PC-9 (cell line): ENCODE measurements at regions not wholly inside any gene's neighbourhood (a gene's known extent, or its start where the extent isn't known, plus 50 kb on each side); places are given as distances from the start of the nearest gene placed in this dataset.
"Not testable (repeated sequence)": the region's sequence is repeated elsewhere in the genome, so short reads cannot be mapped to it uniquely, and the experiment has no call there.

Source experiments
- BruUV-seq: library from RNA; stranded (reverse); fragments of 400-500 nt; replicated peaks from 2 replicates; lab custom pipeline; 2021; lab: Mats Ljungman, UMichigan
- CTCF ChIA-PET: fragments of 300-600 bp; sonication (Branson Sonifier 250); formaldehyde crosslinking; loops from one replicate; lab custom pipeline; 2022; ENCODE audit warnings: antibody characterized with exemption; lab: Charles Lee
- POLR2A ChIA-PET: fragments of 300-600 bp; sonication (Branson Sonifier 250); formaldehyde crosslinking; loops from one replicate; lab custom pipeline; 2022; ENCODE audit warnings: antibody characterized with exemption; ENCODE audit not compliant: unreplicated experiment; lab: Charles Lee
- DNase-seq, 2 experiments: peaks; one replicate each; pipeline versions ENCODE4 v3.0.0 to v3.0.0-alpha.2; 2015 to 2022; ENCODE audit warnings: mixed read lengths in 1 of 2
- H2AFZ ChIP-seq: fragments of 200-600 bp; sonication (generic); 2 replicates; pipeline ENCODE4 v1.8.1; 2017; ENCODE audit warnings: antibody characterized with exemption
- H3F3A ChIP-seq: fragments of 200-600 bp; sonication (generic); 2 replicates; pipeline ENCODE4 v1.8.1; 2017; ENCODE audit warnings: antibody characterized with exemption, mild to moderate bottlenecking, low read depth; ENCODE audit not compliant: insufficient read depth
- H3K27ac ChIP-seq: fragments of 200-600 bp; sonication (generic); 2 replicates; pipeline ENCODE4 v1.6.1; 2016; ENCODE audit warnings: mixed run types
- H3K27me3 ChIP-seq: fragments of 200-600 bp; sonication (generic); 2 replicates; pipeline ENCODE4 v1.6.1; 2016; ENCODE audit warnings: low read depth, mixed run types; ENCODE audit not compliant: insufficient read depth
- H3K36me3 ChIP-seq: fragments of 200-600 bp; sonication (generic); 2 replicates; pipeline ENCODE4 v1.6.1; 2016; ENCODE audit warnings: low read depth, mixed run types
- H3K4me1 ChIP-seq: fragments of 200-600 bp; sonication (generic); replicated peaks from 2 replicates; pipeline ENCODE4 v1.6.1; 2016; ENCODE audit warnings: mixed run types; ENCODE audit not compliant: insufficient read depth
- H3K4me2 ChIP-seq: fragments of 200-600 bp; sonication (generic); 2 replicates; pipeline ENCODE4 v1.6.1; 2017; ENCODE audit warnings: mixed run types
- H3K4me3 ChIP-seq: fragments of 200-600 bp; sonication (generic); 2 replicates; pipeline ENCODE4 v1.6.1; 2016; ENCODE audit warnings: mixed run types
- H3K79me2 ChIP-seq: fragments of 200-600 bp; sonication (generic); 2 replicates; pipeline ENCODE4 v1.6.1; 2017; ENCODE audit warnings: low read depth, mixed run types
- H3K9me2 ChIP-seq: fragments of 200-600 bp; sonication (generic); 2 replicates; pipeline ENCODE4 v1.8.1; 2017; ENCODE audit warnings: mild to moderate bottlenecking; ENCODE audit not compliant: insufficient read depth
- H3K9me3 ChIP-seq: fragments of 200-600 bp; sonication (generic); 2 replicates; pipeline ENCODE4 v1.8.1; 2016; ENCODE audit warnings: low read depth; ENCODE audit not compliant: insufficient read depth
- H4K20me1 ChIP-seq: fragments of 200-600 bp; sonication (generic); 2 replicates; pipeline ENCODE4 v1.8.1; 2017; ENCODE audit not compliant: insufficient read depth
- EZH2 ChIP-seq: fragments of 200-600 bp; sonication (generic); IDR thresholded peaks from 2 replicates; pipeline ENCODE4 v1.8.0; 2017; ENCODE audit warnings: antibody characterized with exemption, low read depth
- intact Hi-C: fragments of 100-400 bp; cut with micrococcal nuclease; formaldehyde crosslinking; loops from one replicate; pipeline ENCODE4 v1.10.0; 2022; ENCODE audit not compliant: unreplicated experiment
- TF ChIP-seq, protein P1 (sequence below): fragments of 200-600 bp; sonication (generic); conservative IDR thresholded peaks from 2 replicates; pipeline ENCODE4 v1.6.1; 2017; ENCODE audit warnings: mixed run types, antibody characterized with exemption, mild to moderate bottlenecking, moderate library complexity

GRCh38 chr6:74177506-74177905 lies 481.5 kb downstream of the CD109 start:
- CTCF ChIA-PET, result no interaction called here
- Histone ChIP-seq H3F3A (no peaks in the 10 kb centered on the region), H3K4me1 (no peaks in the 10 kb centered on the region), H4K20me1 (no peaks in the 10 kb centered on the region), H3K27ac (no peak overlapping the region), H3K27me3 (no peaks in the 10 kb centered on the region), H3K4me2 (no peak overlapping the region), H3K79me2 (no peaks in the 10 kb centered on the region), H3K9me2 (0 out of 2 replicates have a peak, but pooled peaks cover 3% of the 10 kb centered on the region), H3K4me3 (no peak overlapping the region), H3K36me3 (no peaks in the 10 kb centered on the region), H2AFZ (no peak overlapping the region), H3K9me3 (no peaks in the 10 kb centered on the region)
- POLR2A ChIA-PET, result no interaction called here
- TF ChIP-seq EZH2, result no peak
- TF ChIP-seq, protein P1, sequence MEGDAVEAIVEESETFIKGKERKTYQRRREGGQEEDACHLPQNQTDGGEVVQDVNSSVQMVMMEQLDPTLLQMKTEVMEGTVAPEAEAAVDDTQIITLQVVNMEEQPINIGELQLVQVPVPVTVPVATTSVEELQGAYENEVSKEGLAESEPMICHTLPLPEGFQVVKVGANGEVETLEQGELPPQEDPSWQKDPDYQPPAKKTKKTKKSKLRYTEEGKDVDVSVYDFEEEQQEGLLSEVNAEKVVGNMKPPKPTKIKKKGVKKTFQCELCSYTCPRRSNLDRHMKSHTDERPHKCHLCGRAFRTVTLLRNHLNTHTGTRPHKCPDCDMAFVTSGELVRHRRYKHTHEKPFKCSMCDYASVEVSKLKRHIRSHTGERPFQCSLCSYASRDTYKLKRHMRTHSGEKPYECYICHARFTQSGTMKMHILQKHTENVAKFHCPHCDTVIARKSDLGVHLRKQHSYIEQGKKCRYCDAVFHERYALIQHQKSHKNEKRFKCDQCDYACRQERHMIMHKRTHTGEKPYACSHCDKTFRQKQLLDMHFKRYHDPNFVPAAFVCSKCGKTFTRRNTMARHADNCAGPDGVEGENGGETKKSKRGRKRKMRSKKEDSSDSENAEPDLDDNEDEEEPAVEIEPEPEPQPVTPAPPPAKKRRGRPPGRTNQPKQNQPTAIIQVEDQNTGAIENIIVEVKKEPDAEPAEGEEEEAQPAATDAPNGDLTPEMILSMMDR, result no peak
- no peak for DNase-seq
- no TSS peak for BruUV-seq
- intact Hi-C loops, result no loop called here

DNA sequence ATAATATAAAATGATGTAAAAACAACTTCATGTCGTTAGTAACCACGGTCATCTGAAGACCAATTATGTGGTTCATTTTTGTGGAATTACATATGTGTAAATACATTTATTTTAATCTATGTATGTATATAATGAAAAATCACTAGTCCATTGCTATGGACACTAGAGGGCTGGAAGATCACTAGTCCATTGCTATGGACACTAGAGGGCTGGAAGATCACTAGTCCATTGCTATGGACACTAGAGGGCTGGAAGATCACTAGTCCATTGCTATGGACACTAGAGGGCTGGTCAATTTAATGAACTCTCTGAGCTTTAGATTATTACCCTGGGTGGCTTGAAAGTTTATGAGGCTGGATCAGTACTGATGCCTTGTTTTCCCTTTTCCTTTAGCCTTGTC lies 474.5 kb downstream of the CD109 start:
- H3K4me1 ChIP-seq, DNase-seq, POLR2A ChIA-PET, H4K20me1 ChIP-seq, H3K27ac ChIP-seq, H3K4me2 ChIP-seq, H3K9me2 ChIP-seq, H3K9me3 ChIP-seq, H3F3A ChIP-seq, H3K4me3 ChIP-seq, H2AFZ ChIP-seq, H3K36me3 ChIP-seq, CTCF ChIA-PET, BruUV-seq, H3K27me3 ChIP-seq, intact Hi-C loops, H3K79me2 ChIP-seq: not testable (repeated sequence)

- BruUV-seq, result no TSS peak
These were observed 474.1 kb downstream of the CD109 start for GRCh38 chr6:74170118-74170517.

More at GRCh38 chr6:74170118-74170517, 474.1 kb downstream of the CD109 start:
- Histone ChIP-seq H3K79me2 (no peaks in the 10 kb centered on the region), H3K27ac (no peak overlapping the region), H3K36me3 (no peaks in the 10 kb centered on the region), H3K9me2 (no peaks in the 10 kb centered on the region), H4K20me1 (no peaks in the 10 kb centered on the region), H3K9me3 (no peaks in the 10 kb centered on the region), H2AFZ (no peak overlapping the region), H3K4me2 (no peak overlapping the region), H3K27me3 (no peaks in the 10 kb centered on the region), H3K4me1 (no peaks in the 10 kb centered on the region), H3K4me3 (no peak overlapping the region), H3F3A (no peaks in the 10 kb centered on the region)
- no peak for DNase-seq
- TF ChIP-seq EZH2, result no peak
- TF ChIP-seq, protein P1, result no peak
- intact Hi-C loops, result no loop called here
- ChIA-PET CTCF (no interaction called here), POLR2A (no interaction called here)
